ENCODE measurements at regions not wholly inside any gene's neighbourhood (a gene's known extent, or its start where the extent isn't known, plus 50 kb on each side); places are given as distances from the start of the nearest gene placed in this dataset.

- TF ChIP-seq CTCF (IDR thresholded peaks at IDR 0.05) (no peak), TCF7L2 (IDR thresholded peaks at IDR 0.05; ENCODE audit: low read depth, low read length) (no peak), REST (IDR thresholded peaks at IDR 0.05; ENCODE audit: insufficient read depth in 1 of 2, low read depth in 2 of 2, low read length in 1 of 2) (no peak), POLR2AphosphoS5 (IDR thresholded peaks at IDR 0.05; ENCODE audit: low read depth, low read length) (no peak)
These were observed 876.5 kb downstream of the SUCLG1 start for GRCh38 chr2:83582589-83582988.

Measured in Panc1 (cell line).